GM12891 (cell line): ENCODE measurements at regions not wholly inside any gene's neighbourhood (a gene's known extent, or its start where the extent isn't known, plus 50 kb on each side); places are given as distances from the start of the nearest gene placed in this dataset.
"Not testable (repeated sequence)": the region's sequence is repeated elsewhere in the genome, so short reads cannot be mapped to it uniquely, and the experiment has no call there.

Source experiments
- POLR2A ChIP-seq: IDR thresholded peaks from 2 replicates; pipeline ENCODE4 v1.6.1; 2011; ENCODE audit warnings: low read depth, low read length, control low read depth
- SPI1 ChIP-seq: IDR thresholded peaks from 2 replicates; pipeline ENCODE4 v1.6.1; 2011; ENCODE audit warnings: low read depth, low read length, control low read depth
- TAF1 ChIP-seq: IDR thresholded peaks from 2 replicates; pipeline ENCODE4 v1.6.1; 2011; ENCODE audit warnings: low read depth, low read length, control low read depth

- TF ChIP-seq POLR2A, TAF1, SPI1: not testable (repeated sequence)
Measured at GRCh38 chr1:144026022-144026421, 54.2 kb upstream of the FAM72C start.
